HepG2 (cell line): ENCODE measurements at regions not wholly inside any gene's neighbourhood (a gene's known extent, or its start where the extent isn't known, plus 50 kb on each side); places are given as distances from the start of the nearest gene placed in this dataset.

Experiments used
- CREBL2 ChIP-seq: sonication (generic); formaldehyde crosslinking; IDR thresholded peaks from 2 replicates; pipeline ENCODE4 v1.8.1; 2023; ENCODE audit warnings: missing genetic modification reagents, mild to moderate bottlenecking, borderline replicate concordance
- DPF2 ChIP-seq: sonication (generic); formaldehyde crosslinking; IDR thresholded peaks from 2 replicates; pipeline ENCODE4 v1.4.0; 2020; ENCODE audit warnings: mild to moderate bottlenecking, low read depth, missing genetic modification reagents, borderline replicate concordance
- FOXO1 ChIP-seq: sonication (generic); formaldehyde crosslinking; IDR thresholded peaks from 2 replicates; pipeline ENCODE4 v1.4.0; 2020; ENCODE audit warnings: missing genetic modification reagents
- PITX1 ChIP-seq: sonication (generic); formaldehyde crosslinking; IDR thresholded peaks from 2 replicates; pipeline ENCODE4 v1.5.1; 2020; ENCODE audit warnings: mild to moderate bottlenecking, missing genetic modification reagents
- SIX1 ChIP-seq: sonication (generic); formaldehyde crosslinking; IDR thresholded peaks from 2 replicates; pipeline ENCODE4 v1.4.0; 2020; ENCODE audit warnings: missing genetic modification reagents, borderline replicate concordance
- ZBED4 ChIP-seq: sonication (generic); formaldehyde crosslinking; IDR thresholded peaks from 2 replicates; pipeline ENCODE4 v1.4.0; 2020; ENCODE audit warnings: missing genetic modification reagents, borderline replicate concordance
- ZMYM4 ChIP-seq: sonication (generic); formaldehyde crosslinking; IDR thresholded peaks from 2 replicates; pipeline ENCODE4 v1.8.1; 2023; ENCODE audit warnings: mild to moderate bottlenecking, missing genetic modification reagents
- ZNF367 ChIP-seq: sonication (generic); formaldehyde crosslinking; IDR thresholded peaks from 2 replicates; pipeline ENCODE4 v1.4.0; 2020; ENCODE audit warnings: missing genetic modification reagents, borderline replicate concordance
- ZNF580 ChIP-seq: IDR thresholded peaks from 2 replicates; pipeline ENCODE4 v1.6.1; 2016; ENCODE audit warnings: low read depth, borderline replicate concordance
- ZSCAN12 ChIP-seq: sonication (generic); formaldehyde crosslinking; IDR thresholded peaks from 2 replicates; pipeline ENCODE4 v1.9.0; 2021; ENCODE audit warnings: mild to moderate bottlenecking, missing genetic modification reagents

- TF ChIP-seq ZMYM4 (CRISPR knock-in tag), result no peak
- no peak for TF ChIP-seq CREBL2 (CRISPR knock-in tag)
- TF ChIP-seq PITX1, result no peak
- no peak for TF ChIP-seq ZSCAN12
- no peak for TF ChIP-seq ZNF580 (CRISPR knock-in tag)
- no peak for TF ChIP-seq ZBED4 (CRISPR knock-in tag)
- no peak for TF ChIP-seq SIX1 (CRISPR knock-in tag)
- TF ChIP-seq FOXO1 (CRISPR knock-in tag), result no peak
- TF ChIP-seq DPF2 (CRISPR knock-in tag), result no peak
- no peak for TF ChIP-seq ZNF367
Measured at GRCh38 chr7:52616552-52616951, 418.9 kb upstream of the POM121L12 start (continued).
